ENCODE measurements at regions not wholly inside any gene's neighbourhood (a gene's known extent, or its start where the extent isn't known, plus 50 kb on each side); places are given as distances from the start of the nearest gene placed in this dataset.

DNA sequence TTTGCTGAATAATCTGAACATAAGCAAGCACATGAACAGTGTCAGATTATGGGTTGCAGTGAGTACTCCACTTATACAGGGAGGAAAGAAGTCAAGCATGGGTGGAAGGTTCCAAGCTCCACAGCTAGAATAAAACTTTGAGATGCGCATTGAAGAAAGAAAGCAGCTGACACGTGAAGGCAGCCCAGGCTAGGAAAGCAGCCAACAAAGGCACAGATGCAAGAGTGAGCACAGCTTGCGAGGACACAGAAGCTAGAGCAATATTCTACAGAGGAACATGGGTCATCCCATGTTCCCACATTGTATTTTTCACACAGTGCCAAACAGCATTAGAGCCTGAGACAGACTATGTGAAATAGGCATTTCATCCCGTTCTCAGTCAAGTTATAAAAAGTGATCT is 194.6 kb upstream of the TBX20 start:
- no peak for DNase-seq (ENCODE audit: low read depth)

DNA sequence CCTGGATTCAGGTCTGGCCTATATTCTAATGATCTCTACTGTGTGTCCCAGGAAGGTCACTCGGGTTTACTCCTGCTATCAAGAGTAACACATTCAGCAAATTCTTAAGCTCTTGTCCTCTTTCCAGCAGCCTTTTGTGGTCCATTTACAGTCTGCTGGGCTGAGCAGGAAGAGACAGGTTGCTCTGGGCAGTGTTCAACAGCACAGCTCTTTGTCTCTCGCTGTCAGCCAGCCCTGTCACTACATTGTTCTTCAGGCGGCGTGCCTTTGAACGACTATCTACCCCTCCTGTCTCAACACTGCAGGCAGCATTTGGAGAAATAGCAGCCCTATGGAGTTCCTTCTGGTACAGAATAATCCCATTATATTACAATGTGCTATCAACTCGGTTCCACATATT is 192.2 kb upstream of the TBX20 start:
- no peak for DNase-seq (ENCODE audit: low read depth)

DNA sequence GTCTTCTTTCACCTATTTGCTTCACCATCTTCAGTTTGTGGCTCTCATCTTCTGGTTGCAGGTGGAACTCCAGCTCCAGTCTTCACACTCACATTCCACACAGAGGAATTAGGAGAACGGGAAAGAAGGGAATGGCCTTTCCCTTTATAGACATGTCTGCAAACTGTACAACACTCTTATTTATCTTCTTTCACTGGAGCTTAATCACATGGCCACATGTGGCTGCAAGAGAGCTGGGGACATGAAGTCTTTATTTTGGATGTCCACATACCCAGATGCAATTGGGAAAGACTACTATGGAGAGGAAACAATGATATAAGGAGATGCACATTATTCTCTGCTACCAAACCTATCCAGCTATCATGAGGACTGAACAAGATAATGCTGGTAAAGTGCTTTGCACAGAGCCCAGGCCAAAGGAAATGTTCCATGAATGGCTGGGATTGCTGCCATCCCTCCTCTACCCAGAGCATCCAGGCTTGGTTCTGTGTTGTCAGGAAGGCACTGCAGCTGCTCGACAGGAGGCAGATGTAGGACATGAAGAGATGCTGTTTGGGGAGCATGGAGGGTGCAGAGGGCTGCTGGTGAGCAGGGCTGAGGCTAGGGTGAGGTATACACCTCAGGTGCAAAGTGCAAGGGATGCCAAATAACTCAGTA is 183.8 kb upstream of the TBX20 start:
- no peak for DNase-seq (ENCODE audit: low read depth)

DNA sequence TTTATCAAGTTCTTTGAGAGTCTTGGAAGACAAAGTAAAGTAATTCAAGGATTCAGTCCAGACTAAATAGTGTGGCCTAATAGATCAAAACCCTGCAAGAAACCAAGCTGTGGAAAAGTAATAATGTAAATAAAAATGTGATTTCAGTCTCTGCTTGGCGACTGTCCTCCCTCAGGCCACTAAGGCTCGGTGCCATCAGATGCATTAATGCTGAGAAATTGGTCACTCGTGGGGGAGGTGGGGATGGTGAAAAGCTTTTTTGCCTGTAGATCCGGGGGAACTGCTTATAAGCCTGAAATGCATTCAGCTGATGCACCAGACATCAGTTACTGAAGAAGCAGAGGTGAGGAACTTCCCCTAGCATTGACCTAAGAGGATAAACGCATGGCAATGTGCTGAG is 182.6 kb upstream of the TBX20 start:
- DNase-seq (ENCODE audit: low read depth), result no peak

DNA sequence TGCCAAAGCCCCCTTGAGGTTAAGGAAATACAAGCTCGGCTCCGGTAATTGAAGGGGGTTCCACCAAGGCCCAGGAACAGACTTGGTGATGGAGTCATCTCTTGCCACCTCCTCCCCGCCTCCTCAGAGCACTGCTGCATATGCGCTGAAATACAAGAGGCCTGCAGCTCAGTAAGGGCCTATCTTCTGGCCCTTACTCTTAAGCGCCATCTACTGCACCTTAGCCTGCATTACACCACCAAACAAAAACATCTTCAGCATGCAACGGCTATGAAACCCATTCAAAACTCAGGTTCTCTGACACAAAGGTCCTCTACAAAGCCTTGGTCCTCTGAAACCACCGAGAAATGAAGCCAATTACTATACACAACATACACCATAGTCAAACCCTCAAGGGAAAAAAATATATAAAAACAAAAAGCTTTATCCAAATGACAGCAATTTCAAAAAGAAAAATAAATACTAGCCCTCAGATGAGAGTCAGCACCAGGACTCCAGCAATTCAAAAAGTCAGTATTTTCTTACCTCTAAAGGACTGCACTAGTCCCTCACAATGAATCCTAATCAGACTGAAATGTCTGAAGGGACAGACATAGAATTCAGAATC is 176.8 kb upstream of the TBX20 start:
- no peak for DNase-seq (ENCODE audit: low read depth)

DNA sequence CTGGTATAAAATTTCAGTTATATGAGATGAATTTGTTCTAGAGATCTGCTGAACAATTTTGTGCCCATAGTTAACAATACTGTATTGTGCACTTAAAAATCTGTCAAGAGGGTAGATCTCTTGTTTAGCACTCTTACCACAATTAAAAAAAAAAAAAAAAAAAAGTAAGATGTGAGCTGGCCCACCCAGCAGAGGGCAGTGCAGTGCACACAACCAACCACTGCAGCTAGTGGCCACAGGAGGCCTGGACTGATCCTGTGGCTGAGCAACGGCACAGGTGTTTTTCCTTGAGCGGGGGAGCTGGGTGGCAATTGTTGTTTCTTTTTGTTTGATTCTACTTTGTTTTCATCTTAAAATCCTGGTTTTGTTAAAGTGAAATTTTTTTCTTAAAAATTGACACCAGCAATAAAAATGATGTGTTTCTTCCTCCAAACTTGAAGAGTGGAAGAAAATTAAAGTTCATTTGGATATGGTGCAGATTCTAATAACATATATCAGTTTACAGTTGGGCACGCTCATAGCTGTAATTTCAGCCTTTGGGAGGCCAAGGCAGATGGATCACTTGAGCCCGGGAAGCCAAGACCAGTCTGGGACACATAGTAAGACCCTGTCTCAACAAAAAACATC is 171.1 kb upstream of the TBX20 start:
- peak; percentile 22 for DNase-seq (ENCODE audit: low read depth)

DNA sequence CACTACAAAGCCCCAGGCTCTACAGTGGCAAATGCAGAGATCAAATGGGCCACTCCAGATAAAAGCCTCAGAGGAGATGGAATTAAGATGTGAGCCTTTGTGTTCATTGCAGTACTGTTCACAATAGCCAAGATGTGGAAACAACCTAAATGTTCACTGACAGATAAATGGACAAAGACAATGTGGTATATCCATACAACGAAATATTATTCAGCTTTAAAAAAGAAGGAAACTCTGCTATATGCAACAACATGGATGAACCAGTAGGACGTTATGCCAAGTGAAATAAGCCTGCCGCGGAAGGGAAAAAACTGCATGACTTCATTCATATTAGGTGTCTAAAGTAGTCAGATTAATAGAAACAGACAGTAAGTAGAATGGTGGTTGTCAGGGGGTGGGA is 170.5 kb upstream of the TBX20 start:
- DNase-seq (ENCODE audit: low read depth), result no peak

DNA sequence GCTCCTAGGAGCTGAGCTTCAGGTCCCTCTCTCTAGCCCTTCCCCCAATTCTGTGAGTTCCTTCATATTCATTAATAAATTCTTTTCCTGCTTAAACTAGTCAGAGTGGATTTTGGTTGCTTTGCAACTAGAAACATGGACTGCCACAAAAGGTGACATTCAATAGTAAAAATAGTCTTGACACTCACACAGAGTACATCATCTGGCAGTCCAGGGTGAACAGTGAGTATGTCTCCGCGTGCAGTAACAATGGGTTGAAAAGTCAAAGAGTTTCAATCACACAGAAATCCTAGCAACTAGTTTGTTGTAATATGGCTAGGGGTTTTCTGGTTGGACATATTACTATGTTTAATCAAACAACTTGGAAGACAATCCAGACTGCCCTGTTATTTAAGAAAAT is 168.8 kb upstream of the TBX20 start:
- DNase-seq (ENCODE audit: low read depth), result no peak

DNA sequence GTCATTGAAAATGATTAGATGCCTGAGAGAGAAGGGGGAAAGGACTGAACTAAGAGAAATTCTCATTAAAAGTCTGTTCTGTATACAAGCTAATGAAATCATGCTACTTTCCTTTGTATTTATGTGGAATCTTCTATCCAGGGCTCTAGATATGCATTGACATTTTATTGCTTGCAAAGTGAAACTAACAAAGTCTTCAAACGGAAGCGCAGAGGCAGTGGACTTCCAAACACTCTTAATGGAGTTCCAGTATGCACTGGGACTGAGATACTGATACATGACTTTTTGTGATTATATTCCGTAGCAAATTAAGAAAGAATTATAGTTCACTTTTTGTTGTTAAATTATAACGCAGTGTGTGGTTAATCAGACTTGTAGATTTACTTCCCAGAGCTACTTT is 166.8 kb upstream of the TBX20 start:
- no peak for DNase-seq (ENCODE audit: low read depth)

DNA sequence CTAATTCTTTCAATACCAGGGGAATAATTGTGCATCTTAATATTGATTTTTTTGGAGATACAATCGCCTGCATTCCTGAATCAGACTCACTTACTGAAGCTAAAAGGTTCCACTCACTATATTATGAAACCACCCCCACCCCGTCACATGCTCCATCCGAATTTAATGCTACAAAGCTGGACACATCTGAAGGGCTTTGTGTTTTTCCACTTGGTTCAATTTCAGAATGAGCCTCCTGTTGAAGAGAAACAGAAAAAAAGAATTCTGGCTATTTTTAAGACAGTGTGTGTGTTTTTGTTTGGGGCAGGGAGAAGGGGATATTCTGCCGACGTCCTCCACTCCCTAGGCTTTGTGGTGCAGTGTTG is 165.5 kb upstream of the TBX20 start:
- DNase-seq (ENCODE audit: low read depth), result no peak

DNA sequence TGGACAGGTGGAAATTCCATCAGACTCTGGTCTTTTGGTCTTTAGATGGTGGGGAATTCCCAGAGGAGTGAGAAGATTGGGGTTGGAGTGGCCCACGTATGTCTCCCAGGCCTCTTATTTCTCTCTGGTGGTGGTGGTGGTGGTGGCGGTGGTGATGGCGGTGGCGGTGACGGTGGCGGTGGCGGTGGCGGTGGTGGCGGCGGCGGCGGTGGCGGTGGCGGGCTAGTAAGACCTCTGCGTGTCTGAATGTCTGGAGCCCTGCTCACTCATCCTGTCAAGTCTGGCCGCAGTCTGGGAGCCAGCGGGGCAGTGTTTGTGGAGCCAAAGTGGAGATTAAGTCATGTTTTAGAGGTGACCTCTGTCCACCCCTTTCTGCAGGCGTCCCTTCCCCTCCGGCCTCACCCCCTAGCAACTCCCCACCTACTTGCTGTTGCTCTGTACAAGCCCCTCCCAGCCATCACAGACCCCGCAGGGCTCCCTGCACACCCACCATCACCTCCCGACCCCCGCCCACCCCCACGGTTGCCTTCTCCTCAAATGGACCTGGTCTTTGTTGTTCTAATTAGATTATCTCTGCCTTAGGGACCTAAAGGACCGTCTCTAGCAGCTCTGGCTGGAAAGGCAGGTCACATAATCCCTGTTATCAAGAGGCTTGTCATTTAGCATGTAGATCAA is 165.0 kb upstream of the TBX20 start:
- no peak for DNase-seq (ENCODE audit: low read depth)

DNA sequence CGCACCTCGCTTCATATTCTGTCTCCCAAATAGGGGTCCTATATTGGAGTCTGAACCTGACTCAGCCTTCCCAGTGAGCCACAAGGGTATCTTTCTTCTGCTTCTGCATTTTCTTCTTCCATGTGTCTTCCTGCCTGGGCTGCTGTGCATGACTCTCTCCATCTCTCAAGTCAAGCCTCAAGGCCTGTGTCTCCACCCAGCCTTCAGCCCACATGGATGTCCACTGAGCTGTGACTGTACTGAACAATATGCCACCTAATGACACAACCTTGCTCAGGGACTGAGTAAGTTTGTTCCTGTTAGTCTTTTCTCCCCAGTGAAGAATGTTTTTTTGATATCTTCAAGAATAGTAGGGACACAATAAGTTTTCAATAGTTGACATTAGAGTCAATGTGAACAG is 162.7 kb upstream of the TBX20 start:
- DNase-seq (ENCODE audit: low read depth), result no peak

DNA sequence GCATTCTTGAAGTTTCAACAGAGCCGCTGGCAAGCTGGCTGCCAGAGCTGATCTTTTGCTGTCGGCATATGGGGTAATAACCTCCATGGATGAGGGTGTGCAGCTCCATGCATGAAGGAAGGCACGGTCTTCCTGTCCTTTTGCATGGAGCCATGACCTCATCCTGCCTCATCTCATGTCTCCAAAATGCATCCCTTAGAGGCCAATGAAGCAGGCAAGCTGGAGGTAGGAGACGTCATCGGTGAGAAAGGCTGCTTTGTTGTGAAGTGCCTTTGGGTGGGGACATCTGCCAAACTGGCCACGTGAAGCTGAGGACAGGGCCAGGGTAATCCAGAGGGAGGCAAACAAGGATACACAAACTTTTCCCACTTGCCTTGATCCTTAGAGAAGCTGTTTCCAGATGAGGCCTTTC is 161.5 kb upstream of the TBX20 start:
- DNase-seq (ENCODE audit: low read depth), result no peak

DNA sequence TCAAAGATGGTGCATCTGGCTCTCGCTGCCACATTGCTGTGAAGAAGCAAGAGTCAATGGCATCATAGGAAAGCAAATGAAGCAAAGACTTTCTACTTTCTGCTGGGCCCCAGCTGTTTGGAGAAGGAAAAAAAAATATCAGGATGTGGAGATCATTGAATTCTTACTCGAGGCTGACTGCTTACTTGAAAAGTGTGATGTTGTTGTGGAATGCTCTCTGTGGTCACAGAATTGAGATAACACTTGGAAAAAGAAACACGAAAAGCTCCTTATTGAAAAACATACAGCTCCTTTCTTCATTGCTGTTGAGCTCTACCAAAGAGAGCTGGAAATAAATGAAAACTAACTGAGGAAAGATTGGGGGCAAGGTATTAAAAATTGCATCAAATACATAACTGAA is 157.4 kb upstream of the TBX20 start:
- DNase-seq (ENCODE audit: low read depth), result no peak

DNA sequence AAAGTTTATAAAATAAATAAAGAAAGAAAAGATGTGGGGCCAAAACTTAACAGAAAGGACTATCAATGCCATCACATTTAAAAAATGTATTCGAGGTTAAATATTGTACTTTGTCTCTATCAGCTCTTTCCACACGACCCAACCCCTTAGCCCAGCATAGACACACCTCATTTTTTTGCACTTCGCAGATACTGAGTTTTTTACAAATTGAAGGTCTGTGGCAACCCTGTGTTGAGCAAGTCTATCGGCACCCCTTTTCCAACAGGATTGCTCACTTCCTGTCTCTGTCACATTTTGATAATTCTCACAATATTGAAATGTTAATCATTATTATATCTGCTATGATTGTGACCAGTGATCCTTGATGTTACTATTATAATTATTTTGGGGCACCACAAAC is 151.6 kb upstream of the TBX20 start:
- DNase-seq (ENCODE audit: low read depth), result no peak

DNA sequence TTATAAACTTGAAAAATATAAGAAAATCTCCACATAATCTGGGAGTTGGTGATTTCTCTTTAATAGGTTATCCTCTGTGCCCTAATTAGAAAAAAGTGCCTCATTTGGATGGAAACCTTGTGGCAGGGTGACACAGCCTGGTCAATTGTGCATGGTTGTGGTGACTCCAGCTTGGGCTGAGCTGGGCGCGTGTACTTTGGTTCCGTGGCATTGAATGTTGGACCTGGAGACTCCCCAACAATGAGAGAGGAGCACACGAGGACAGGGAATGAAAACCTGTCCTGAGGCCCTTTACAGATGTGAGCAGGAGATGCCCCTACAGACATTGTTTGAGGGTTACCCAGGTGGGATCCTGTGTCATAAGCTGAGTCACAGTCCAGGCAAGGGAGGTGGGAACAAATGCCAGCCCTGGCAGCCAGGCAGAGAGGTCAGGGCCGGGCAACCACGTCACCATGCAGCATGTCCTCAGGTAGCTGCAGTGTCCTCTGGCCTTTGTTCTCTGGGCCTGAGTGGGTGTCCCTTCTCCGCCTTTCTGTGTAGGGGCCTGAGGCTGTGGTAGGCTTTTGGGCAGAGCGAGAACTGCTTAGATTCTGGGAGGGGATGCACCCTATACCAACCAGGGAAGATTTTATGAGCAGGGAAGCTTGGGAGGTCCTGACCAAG is 147.4 kb upstream of the TBX20 start:
- DNase-seq (ENCODE audit: low read depth), result no peak

DNA sequence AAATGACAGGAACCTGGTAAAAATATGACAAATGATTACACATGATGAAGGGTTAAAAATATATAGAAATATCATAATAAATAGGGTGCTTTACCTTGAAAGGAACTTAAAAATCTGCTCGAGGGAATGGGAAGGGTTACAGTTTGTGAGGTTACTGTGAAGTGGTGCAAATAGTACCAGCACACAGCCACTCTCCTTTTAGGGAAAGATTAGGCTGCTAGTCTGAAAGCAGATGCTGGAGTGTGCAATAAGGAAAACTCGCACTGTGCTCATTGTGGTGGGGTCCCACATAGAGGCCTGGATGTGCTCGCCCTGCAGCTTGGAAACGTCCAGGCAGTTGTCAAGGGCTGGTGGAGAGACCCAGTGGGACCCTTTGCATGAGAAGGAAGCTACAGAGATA is 145.9 kb upstream of the TBX20 start:
- no peak for DNase-seq (ENCODE audit: low read depth)

DNA sequence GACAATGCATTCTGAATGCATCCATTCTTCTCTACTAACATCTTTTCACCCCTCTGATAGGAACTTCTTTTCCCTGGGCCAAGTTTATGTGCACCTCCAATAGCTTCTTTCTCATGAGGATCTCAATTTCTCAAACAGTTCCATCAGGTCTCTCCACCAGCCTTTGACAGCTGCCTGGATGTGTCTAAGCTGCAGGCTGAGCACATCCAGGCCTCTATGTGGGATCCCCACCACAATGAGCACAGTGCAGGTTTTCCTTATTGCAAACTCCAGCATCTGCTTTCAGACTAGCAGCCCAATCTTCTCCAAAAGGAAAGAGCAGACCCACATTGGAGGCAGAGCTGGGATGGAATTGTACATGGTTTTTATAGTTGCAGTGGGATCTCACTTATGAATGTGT is 145.3 kb upstream of the TBX20 start:
- DNase-seq (ENCODE audit: low read depth), result no peak

DNA sequence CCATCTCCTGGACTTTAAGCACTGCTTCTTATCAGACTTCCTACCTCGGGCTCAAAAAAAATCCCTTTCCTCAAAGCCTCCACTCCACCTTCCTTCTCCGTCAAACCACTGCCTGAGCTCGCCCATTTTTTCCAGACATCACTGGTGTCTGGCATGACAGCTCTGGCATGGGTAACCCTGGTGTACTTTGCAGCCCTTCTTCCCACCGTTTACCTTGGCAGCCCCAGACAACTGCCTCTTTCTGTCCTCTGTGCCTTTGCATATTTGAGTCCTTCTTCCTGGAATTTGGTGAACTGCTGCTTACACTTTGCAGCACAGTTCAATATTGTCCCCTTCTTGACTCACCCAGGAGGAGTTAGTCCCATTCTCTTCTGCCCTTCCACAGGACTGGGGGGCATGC is 144.6 kb upstream of the TBX20 start:
- no peak for DNase-seq (ENCODE audit: low read depth)

DNA sequence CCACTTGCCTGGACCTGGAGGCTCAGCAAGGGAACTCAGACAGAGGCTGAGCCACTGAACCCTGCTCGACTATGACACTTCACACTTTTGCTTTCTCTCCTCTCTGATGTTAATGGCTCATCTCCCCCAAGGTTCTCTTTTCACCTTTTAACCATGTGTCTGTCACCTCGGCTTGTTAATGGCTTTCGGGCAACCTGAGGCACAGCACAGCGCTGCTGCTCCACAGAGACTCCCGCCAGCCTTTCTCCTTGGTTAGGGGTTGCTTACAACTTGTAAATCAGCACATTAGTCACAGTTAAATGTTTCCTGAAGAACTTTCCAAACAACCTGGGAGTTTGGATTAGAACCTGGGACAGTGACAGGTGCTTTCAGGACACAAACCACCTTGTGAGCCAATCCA is 136.2 kb upstream of the TBX20 start:
- no peak for DNase-seq (ENCODE audit: low read depth)

DNA sequence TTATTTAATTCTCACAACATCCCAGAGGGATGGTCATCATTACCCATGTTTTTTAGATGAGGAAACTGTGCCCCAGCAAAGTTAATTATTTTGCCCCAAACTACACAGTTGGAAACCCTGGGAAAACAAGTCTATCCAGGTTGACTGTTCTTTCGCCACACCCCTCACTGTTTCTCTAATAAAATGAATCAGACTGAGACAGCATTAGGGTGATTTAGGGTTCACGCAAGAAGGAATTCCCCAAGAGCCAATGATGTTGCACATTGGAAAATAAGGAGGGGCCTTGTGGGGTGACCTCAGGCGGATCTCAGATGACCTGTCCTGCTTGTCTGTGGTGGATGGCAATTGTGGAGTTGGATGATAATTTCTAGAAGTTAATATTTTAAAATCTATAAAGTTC is 135.7 kb upstream of the TBX20 start:
- no peak for DNase-seq (ENCODE audit: low read depth)

DNA sequence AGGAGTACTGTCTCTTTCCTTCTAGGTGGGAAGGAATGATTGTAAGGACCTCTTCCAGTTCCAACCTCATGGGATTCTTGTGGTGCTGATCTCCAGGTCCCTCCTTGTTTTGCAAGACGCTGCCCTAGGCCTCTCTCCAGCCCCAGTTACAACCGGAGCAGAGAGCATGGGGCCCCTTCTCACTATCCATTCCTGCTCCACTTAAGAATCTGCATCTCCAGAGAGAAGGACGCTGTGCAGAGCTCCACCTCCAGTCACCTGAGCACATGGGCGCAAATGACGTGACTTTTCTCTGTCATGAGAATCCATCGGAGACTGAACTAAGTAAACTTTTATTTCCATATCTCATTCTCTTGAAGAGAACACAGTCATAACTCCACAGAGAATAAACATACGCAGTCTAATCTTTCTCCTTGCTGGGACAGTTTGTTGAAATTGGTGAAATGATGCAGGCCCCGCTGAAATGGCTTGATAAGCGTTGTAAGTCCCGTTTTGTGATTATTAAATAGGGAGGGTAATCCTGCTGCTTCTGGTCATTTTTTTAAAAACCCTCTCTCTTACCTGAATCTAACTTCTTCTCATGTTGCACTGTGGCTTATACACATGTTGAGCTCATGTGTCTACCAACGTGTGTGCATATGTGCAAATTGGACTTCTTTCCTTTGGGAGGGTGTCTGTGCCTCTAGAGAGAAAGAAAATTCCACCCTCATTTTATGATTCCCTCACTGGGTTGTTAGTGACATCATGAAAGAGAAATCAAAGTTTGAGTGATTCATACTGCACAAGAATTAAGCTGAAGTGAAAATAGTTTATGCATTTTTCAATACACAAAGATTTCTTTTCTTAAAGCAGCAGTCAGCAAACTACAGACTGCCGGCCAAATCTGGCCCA is 133.2 kb upstream of the TBX20 start:
- no peak for DNase-seq (ENCODE audit: low read depth)

All from HS-5 (cell line).